GM18909 (cell line): ENCODE measurements at regions not wholly inside any gene's neighbourhood (a gene's known extent, or its start where the extent isn't known, plus 50 kb on each side); places are given as distances from the start of the nearest gene placed in this dataset.
"Not testable (repeated sequence)": the region's sequence is repeated elsewhere in the genome, so short reads cannot be mapped to it uniquely, and the experiment has no call there.

Source experiments
- ATAC-seq: cut with Tn5 transposase; IDR thresholded peaks from one replicate; pipeline ENCODE4 v1.9.1; 2021; ENCODE audit warnings: mild to moderate bottlenecking; ENCODE audit not compliant: unreplicated experiment, poor library complexity

DNA sequence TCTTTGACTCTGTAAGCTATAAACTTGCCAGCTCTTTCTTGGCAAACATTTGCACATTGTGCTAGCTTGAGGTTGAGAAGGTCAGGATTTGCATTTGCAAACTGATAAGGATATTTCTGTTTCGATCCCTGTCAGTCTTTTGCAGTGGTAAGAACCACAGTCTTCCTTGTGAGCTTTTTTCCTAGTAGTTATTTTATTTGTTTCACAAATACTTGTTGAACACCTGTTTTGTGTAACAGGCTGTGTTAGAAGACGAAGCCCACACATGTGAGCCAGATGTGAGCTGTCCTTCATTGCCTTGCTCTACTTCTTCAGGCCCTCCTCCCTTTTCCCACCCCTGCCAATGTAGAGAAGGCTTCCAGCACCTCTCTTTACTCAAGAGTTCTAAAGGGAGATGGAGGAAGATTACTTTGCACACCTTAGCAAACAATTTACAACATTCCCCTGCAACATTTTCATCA lies 327.0 kb upstream of the KLF4 start:
- ATAC-seq, result no peak

DNA sequence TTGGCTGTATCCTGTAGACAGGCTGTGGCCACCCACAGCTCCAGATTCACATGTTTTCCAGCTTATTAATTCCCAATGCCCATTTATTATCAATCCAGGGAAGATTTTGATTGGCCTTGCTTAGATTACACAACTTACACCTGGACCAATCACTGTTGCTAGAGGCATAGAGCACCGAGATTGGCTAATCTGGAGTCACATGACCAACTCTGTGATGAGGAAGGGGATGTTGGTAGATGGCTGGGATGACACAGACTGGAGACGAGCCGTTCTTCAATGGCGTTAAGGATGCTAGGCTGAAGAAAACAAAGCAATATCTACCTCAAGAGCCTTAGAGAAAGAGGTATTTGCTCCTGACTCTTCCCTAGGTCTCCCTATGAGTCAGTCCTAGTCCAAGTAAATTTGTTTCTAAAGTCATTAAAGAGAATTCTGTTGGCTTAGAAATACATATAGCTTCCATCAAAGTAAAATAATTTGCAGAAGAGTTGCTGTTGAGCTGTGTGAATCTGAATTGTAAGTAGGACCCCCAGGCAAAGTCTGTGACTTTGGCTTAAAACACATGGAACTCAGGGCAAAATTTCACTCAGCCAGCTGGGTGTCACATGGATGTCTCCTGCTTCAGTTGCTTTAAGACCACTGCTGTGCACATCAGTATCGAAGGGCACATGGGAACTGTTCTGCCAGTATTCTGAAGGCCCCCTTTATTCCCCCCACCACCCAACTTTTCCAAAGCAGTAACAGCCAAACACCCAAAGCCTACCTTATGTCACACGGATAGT lies 326.4 kb upstream of the KLF4 start:
- ATAC-seq, result no peak

DNA sequence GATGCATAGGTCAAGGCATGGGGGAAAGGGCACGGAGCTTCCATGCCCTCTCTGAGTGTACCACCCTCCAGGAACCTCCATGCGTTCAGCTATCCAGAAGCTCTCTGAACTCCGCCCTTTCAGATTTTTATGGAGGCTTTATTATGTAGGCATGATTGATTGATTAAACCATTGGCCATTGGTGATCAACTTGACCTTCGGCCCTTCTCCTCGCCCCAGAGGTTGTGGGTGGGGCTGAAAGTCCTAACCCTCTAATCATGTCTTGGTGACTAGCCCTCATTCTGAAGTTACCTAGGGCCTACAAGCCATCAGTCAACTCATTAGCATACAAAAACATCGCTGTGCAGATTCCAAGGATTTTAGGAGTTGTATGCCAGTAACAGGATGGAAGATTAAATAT lies 323.7 kb upstream of the KLF4 start:
- ATAC-seq, result no peak

- ATAC-seq, result no peak
These were observed 320.9 kb upstream of the KLF4 start for GRCh38 chr9:107810461-107810961.

- ATAC-seq, result no peak
These were observed 320.4 kb upstream of the KLF4 start for GRCh38 chr9:107809871-107810460.

- no peak for ATAC-seq
These were observed 317.6 kb upstream of the KLF4 start for GRCh38 chr9:107807183-107807582.

DNA sequence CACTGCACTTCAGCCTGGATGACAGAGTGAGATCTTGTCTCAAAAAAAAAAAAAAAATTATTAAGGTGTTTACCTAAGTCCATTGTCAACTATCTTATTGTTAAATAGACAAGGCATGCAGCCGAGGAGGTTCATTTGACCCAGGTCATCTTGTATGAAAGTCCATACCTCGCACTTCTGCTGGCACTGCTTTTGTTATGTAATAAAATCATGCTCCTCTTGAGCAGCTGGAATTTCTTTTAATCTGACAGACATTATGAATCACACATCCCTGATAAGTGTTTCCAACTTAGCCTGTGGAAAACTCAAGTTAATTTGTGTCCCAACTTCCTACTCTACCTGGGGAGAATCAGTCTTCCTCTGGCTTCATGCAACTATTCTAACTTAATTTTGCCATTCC lies 315.6 kb upstream of the KLF4 start:
- no peak for ATAC-seq

DNA sequence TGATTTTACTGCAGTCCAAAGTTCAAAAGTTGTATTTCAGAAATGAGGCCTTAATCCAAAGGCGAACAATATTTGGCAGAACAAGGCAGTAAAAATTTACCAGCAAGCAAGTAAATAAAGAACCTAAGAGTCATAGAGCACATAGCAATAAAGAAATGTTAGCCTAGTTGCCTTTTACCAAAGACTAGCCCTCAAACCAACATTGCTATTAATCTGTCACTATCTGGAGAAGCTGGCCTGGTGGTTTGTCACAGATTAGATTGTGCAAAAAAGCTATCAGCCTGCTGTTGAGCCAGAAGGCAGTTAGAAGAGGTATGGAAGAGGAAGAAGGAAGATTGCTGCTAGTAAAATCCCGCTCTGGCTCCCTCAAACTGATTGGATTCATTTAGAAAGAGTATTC lies 304.7 kb upstream of the KLF4 start:
- ATAC-seq, result no peak

DNA sequence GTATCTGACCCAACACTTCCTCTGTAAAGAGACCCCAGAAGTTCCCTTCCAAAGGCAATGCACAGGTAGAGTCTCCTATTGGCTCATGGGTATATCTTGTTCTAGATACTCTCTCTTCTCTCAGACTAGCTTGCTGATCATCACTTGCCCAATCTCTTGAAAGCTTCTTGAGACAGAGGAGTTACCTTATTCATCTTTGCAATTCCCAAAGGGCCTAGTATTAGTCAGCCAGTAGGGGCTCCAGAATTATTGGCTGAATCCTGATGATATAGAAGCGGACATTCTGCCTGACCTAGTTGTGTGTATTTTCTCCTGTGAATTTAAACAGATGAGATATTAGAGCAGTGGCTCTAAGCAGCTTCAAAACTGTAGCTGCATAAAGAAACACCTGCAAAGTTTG lies 304.0 kb upstream of the KLF4 start:
- no peak for ATAC-seq

- ATAC-seq, result no peak
These were observed 303.0 kb upstream of the KLF4 start for GRCh38 chr9:107792596-107792995.

DNA sequence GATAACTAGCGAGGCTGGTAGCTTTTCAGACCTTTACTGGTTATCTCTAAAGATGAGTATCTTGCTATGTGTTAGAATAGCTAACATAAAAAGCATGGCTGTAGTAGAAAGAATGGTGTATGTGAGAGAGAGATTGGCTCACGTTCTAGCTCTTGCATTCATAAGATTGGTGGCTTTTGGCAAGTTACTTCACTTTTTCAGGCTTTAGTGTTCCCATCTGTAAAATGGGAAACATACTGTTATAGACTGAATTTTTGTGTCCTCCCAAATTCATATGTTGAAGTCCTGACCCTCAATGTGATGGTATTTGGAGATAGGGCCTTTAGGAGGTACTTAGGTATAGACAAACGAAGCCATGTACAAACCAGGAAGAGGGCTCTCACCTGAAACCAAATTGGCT lies 302.4 kb upstream of the KLF4 start:
- ATAC-seq, result no peak

- no peak for ATAC-seq
These were observed 299.6 kb upstream of the KLF4 start for GRCh38 chr9:107789001-107789700.

- ATAC-seq, result no peak
These were observed 297.0 kb upstream of the KLF4 start for GRCh38 chr9:107786561-107786960.

DNA sequence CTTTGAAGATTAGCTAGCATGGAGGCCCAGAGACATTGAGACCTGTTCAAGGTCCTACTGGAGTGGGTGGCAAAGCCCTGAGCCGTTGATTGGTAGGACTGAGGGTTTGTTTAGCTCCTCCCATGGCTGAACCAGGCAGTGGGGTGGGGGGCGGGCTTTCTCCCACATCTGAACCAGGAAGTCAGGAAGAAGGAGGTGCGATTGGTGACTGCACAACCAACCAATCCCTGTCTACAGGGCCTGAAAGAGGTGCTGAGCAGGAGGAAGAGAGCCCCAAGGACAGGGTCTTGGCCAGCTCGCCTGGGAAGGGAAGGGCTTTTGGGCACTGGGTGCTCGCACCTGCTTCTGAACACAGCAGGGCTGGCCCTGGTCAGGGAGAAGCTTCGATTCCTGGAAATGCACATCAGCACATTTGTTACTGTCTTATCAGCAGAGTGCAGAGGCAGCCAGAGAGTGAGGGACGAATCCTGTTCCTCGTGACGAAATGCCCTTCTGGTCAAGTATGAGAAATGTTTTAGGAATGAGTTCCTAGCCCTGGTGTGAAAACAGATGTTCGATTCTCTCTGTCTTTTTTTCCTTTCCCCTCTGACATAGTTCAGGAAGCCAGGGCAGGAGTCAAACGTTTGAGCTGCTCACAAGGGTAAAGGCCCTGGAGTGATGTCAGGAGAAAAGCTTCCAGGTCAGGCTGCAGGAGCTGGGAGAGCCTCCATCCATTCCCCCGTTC lies 294.8 kb upstream of the KLF4 start:
- no peak for ATAC-seq

GRCh38 chr9:107782789-107783188 lies 293.2 kb upstream of the KLF4 start:
- no peak for ATAC-seq

DNA sequence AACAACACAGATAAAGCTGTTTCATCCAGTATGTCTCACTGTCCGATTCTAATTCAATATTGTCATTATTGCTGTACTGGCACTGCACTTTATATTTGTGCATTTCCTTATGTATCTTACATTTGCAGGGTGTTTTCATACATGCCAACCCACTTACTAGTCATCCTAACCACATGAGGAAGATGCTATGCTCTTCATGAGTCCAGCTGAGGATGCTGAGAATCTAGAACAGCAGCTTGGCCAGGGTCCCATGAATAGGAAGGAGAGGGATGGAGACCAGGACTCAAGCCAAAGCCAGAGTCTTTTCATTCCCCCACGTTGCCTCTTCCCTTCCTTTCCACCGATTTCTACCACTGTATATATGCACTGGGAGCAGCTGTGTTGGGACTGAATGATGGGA lies 292.8 kb upstream of the KLF4 start:
- ATAC-seq, result no peak

- no peak for ATAC-seq
These were observed 291.4 kb upstream of the KLF4 start for GRCh38 chr9:107780960-107781359.

- no peak for ATAC-seq
These were observed 290.2 kb upstream of the KLF4 start for GRCh38 chr9:107779731-107780130.

DNA sequence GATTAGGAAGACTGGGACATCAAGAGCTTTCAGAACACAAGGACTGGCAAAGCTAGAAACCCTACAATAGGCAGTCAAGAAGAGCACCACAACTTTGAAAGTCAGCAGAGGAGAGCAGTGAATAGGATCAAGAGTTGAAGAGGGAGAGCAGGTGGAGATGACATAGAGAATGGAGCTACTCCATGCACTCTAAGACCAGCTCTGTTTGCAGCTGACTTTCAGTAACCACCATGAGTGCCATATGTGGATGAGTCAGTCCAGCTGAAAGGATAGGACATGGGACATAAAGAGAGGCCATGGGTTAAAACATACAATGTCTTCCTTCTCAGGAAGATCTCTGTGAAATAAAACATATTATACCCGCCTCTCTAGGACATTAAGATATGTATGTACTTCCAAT lies 289.1 kb upstream of the KLF4 start:
- ATAC-seq, result no peak

GRCh38 chr9:107774099-107774498 lies 284.5 kb upstream of the KLF4 start:
- not testable (repeated sequence) for ATAC-seq

DNA sequence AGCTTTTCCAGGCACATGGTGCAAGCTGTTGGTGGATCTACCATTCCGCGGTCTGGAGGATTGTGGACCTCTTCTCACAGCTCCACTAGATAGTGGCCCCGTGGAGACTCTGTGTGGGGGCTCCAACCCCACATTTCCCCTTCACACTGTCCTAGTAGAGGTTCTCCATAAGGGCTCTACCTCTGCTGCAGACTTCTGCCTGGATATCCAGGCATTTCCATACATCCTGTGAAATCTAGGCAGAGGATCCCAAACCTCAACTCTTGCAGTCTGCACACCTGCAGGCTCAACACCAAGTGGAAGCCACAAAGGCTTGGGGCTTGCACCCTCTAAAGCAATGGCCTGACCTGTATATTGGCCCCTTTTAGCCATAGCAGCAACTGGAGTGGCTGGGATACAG lies 283.4 kb upstream of the KLF4 start:
- ATAC-seq, result no peak
